H1 (cell line): ENCODE measurements at regions not wholly inside any gene's neighbourhood (a gene's known extent, or its start where the extent isn't known, plus 50 kb on each side); places are given as distances from the start of the nearest gene placed in this dataset.

Experiments used
- ASH2L ChIP-seq: fragments of 200-600, 300-600 bp; sonication (generic); IDR thresholded peaks from one replicate; pipeline ENCODE4 v1.7.1; 2017; ENCODE audit warnings: low read length
- CEBPB ChIP-seq: IDR thresholded peaks from 2 replicates; pipeline ENCODE4 v1.6.1; 2012; ENCODE audit warnings: low read depth, low read length
- CHD2 ChIP-seq: IDR thresholded peaks from 2 replicates; pipeline ENCODE4 v1.6.1; 2012; ENCODE audit warnings: low read length, improper control_type of control experiment
- CREB1 ChIP-seq: IDR thresholded peaks from 2 replicates; pipeline ENCODE4 v1.6.1; 2012; ENCODE audit warnings: inconsistent platforms
- POLR2A ChIP-seq, 2 experiments: IDR thresholded peaks; 1 replicate in 1 of 2; 2 replicates in 1 of 2; pipeline ENCODE4 v1.6.1; 2011; ENCODE audit warnings: low read depth in 2 of 2, low read length in 2 of 2, mild to moderate bottlenecking in 2 of 2; ENCODE audit errors: control extremely low read depth in 1 of 2
- SIN3A ChIP-seq, 2 experiments: IDR thresholded peaks in 1 of 2; conservative IDR thresholded peaks in 1 of 2; 2 replicates each; pipeline ENCODE4 v1.6.1; 2011 to 2012; ENCODE audit warnings: low read length in 2 of 2, improper control_type of control experiment in 1 of 2, low read depth in 1 of 2, mild to moderate bottlenecking in 1 of 2
- SP1 ChIP-seq: IDR thresholded peaks from 2 replicates; pipeline ENCODE4 v1.6.1; 2011; ENCODE audit warnings: low read depth, low read length
- TBP ChIP-seq: IDR thresholded peaks from 2 replicates; pipeline ENCODE4 v1.6.1; 2011; ENCODE audit warnings: low read depth, low read length, improper control_type of control experiment
- TF ChIP-seq, protein P1 (sequence below): IDR thresholded peaks from 2 replicates; pipeline ENCODE4 v1.6.1; 2012; ENCODE audit warnings: low read length, inconsistent platforms

DNA sequence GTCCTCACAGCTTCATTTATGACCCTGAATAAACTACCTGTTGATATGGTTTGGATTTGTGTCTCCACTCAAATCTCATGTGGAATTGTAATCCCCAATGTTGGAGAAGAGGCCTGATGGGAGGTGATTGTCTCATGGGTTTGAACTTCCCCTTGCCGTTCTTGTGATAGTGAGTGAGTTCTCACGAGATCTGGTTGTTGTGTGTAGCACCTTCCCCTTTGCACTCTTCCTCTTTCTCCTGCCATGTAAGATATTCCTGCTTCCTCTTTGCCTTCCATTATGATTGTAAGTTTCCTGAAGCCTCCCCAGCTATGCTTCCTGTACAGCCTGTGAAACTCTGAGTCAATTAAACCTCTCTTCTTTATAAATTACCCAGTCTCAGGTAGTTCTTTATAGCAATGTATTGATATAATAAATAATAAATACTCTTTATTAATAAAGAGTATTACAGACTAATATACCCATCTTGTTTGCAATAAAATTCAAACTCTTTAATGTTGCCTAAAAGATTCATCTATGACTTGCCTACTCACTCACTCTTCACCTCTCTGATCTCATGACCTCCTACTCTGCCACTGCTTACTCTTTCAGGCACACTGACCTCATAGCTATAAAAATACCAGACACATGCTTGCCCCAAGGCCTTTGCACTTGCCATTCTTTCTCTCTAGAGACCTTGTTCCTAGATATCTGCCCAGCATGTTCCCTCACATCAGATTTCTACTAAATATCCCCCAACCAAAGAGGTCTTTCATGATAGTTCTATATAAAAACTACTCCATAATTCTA, 256.4 kb upstream of the MARCKS start (continued):
- TF ChIP-seq, protein P1, sequence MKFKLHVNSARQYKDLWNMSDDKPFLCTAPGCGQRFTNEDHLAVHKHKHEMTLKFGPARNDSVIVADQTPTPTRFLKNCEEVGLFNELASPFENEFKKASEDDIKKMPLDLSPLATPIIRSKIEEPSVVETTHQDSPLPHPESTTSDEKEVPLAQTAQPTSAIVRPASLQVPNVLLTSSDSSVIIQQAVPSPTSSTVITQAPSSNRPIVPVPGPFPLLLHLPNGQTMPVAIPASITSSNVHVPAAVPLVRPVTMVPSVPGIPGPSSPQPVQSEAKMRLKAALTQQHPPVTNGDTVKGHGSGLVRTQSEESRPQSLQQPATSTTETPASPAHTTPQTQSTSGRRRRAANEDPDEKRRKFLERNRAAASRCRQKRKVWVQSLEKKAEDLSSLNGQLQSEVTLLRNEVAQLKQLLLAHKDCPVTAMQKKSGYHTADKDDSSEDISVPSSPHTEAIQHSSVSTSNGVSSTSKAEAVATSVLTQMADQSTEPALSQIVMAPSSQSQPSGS = no peak
- TF ChIP-seq ASH2L (no peak), CREB1 (no peak), CEBPB (no peak), SIN3A (conservative IDR thresholded peaks at IDR 0.05 in 1 of 2, IDR thresholded peaks at IDR 0.05 in 1 of 2; ENCODE audit: low read depth in 1 of 2, low read length in 2 of 2) (no peak), POLR2A (IDR thresholded peaks at IDR 0.05; ENCODE audit: control extremely low read depth in 1 of 2, low read depth in 2 of 2, low read length in 2 of 2) (no peak), CHD2 (no peak), SP1 (no peak), TBP (no peak)
